Endodermal cell (in vitro differentiated cells): ENCODE measurements at regions not wholly inside any gene's neighbourhood (a gene's known extent, or its start where the extent isn't known, plus 50 kb on each side); places are given as distances from the start of the nearest gene placed in this dataset.

Source experiments
- DNase-seq: peaks from one replicate; pipeline ENCODE4 v3.0.0-alpha.2; 2017
- H3K27ac ChIP-seq: 2 replicates; pipeline ENCODE4 v1.5.1; 2013; ENCODE audit warnings: mild to moderate bottlenecking, low read depth, low read length, moderate library complexity
- H3K27me3 ChIP-seq: 2 replicates; pipeline ENCODE4 v1.6.1; 2013; ENCODE audit warnings: mild to moderate bottlenecking, low read length, moderate library complexity; ENCODE audit not compliant: insufficient read depth, control insufficient read depth, poor library complexity, severe bottlenecking
- H3K36me3 ChIP-seq: 2 replicates; pipeline ENCODE4 v1.7.0; 2013; ENCODE audit warnings: mild to moderate bottlenecking, low read length, moderate library complexity; ENCODE audit not compliant: control insufficient read depth, insufficient read depth
- H3K4me1 ChIP-seq: one replicate; pipeline ENCODE4 v1.7.0; 2013; ENCODE audit warnings: low read length; ENCODE audit not compliant: control insufficient read depth, insufficient read depth
- H3K4me3 ChIP-seq: 2 replicates; pipeline ENCODE4 v1.5.1; 2013; ENCODE audit warnings: mild to moderate bottlenecking, low read length, moderate library complexity
- H3K9ac ChIP-seq: 2 replicates; pipeline ENCODE4 v1.6.1; 2013; ENCODE audit warnings: mild to moderate bottlenecking, low read length, moderate library complexity; ENCODE audit not compliant: poor library complexity, severe bottlenecking; ENCODE audit errors: extremely low read depth
- H3K9me3 ChIP-seq: 2 replicates; pipeline ENCODE4 v1.6.1; 2013; ENCODE audit warnings: mild to moderate bottlenecking, low read length, moderate library complexity; ENCODE audit not compliant: control insufficient read depth
- H3K27ac Mint-ChIP-seq: 2 replicates; pipeline ENCODE4 v1.8.0; 2020; ENCODE audit warnings: mixed read lengths
- H3K27me3 Mint-ChIP-seq: 2 replicates; pipeline ENCODE4 v1.8.0; 2021; ENCODE audit warnings: mild to moderate bottlenecking, mixed read lengths; ENCODE audit not compliant: insufficient read depth
- H3K36me3 Mint-ChIP-seq: 2 replicates; pipeline ENCODE4 v1.8.0; 2020; ENCODE audit warnings: low read depth, mixed read lengths
- H3K4me1 Mint-ChIP-seq: 2 replicates; pipeline ENCODE4 v1.8.0; 2020; ENCODE audit warnings: mixed read lengths
- H3K4me3 Mint-ChIP-seq: 2 replicates; pipeline ENCODE4 v1.8.0; 2020; ENCODE audit warnings: mild to moderate bottlenecking, moderate library complexity, mixed read lengths
- H3K9me3 Mint-ChIP-seq: 2 replicates; pipeline ENCODE4 v1.8.0; 2020; ENCODE audit warnings: mild to moderate bottlenecking, mixed read lengths
- CTCF ChIP-seq: fragments of 200-600 bp; sonication (generic); conservative IDR thresholded peaks from 2 replicates; pipeline ENCODE4 v1.5.0; 2021; ENCODE audit warnings: antibody characterized with exemption, mild to moderate bottlenecking
- WGBS, 2 experiments: methylation state at CpG; one replicate each; pipeline versions ENCODE4 v1.1.5 to v1.1.7; 2013; ENCODE audit warnings: missing lambda C conversion rate in 2 of 2, mixed read lengths in 1 of 2; ENCODE audit not compliant: insufficient coverage in 1 of 2, insufficient read length in 1 of 2; 5-methylcytosine and 5-hydroxymethylcytosine counted together

GRCh38 chr3:27559381-27559780 is 75.2 kb upstream of the SLC4A7 start:
- Mint-ChIP-seq H3K27ac (no peak overlapping the region), H3K9me3 (no peaks in the 10 kb centered on the region), H3K4me3 (no peak overlapping the region), H3K27me3 (no peaks in the 10 kb centered on the region), H3K36me3 (no peaks in the 10 kb centered on the region), H3K4me1 (peaks cover 5% of the 10 kb centered on the region)
- H3K9me3 ChIP-seq, result no peaks in the 10 kb centered on the region
- no peak overlapping the region for H3K9ac ChIP-seq
- no peak for TF ChIP-seq CTCF
- H3K4me3 ChIP-seq, result no peak overlapping the region
- H3K36me3 ChIP-seq, result no peaks in the 10 kb centered on the region
- H3K27me3 ChIP-seq, result peaks cover 5% of the 10 kb centered on the region
- no peak for DNase-seq
- H3K4me1 ChIP-seq, result no peaks in the 10 kb centered on the region
- no peak overlapping the region for H3K27ac ChIP-seq

GRCh38 chr3:27557411-27557810 is 73.2 kb upstream of the SLC4A7 start:
- Histone ChIP-seq H3K36me3 (no peaks in the 10 kb centered on the region), H3K27me3 (peaks cover 5% of the 10 kb centered on the region), H3K4me3 (no peak overlapping the region), H3K9ac (no peak overlapping the region), H3K27ac (no peak overlapping the region), H3K4me1 (no peaks in the 10 kb centered on the region), H3K9me3 (peaks cover 17% of the 10 kb centered on the region)
- no peak for DNase-seq
- Mint-ChIP-seq H3K27me3 (peaks cover 3% of the 10 kb centered on the region), H3K4me3 (no peak overlapping the region), H3K9me3 (peaks cover 19% of the 10 kb centered on the region), H3K27ac (no peak overlapping the region), H3K36me3 (peaks cover 6% of the 10 kb centered on the region), H3K4me1 (peaks cover 5% of the 10 kb centered on the region)
- no peak for TF ChIP-seq CTCF
- WGBS, 2 experiments, result 90 to 100% methylated on average over 2 of the region's 2 CpGs

GRCh38 chr3:27556887-27557286 is 72.7 kb upstream of the SLC4A7 start:
- Histone ChIP-seq H3K4me3 (no peak overlapping the region), H3K36me3 (no peaks in the 10 kb centered on the region), H3K27me3 (peaks cover 5% of the 10 kb centered on the region), H3K27ac (no peak overlapping the region), H3K9ac (no peak overlapping the region), H3K4me1 (no peaks in the 10 kb centered on the region), H3K9me3 (peaks cover 18% of the 10 kb centered on the region)
- Mint-ChIP-seq H3K27me3 (peaks cover 3% of the 10 kb centered on the region), H3K36me3 (peaks cover 11% of the 10 kb centered on the region), H3K27ac (no peak overlapping the region), H3K4me1 (peaks cover 5% of the 10 kb centered on the region), H3K4me3 (no peak overlapping the region), H3K9me3 (peaks cover 24% of the 10 kb centered on the region)
- no peak for TF ChIP-seq CTCF
- whole genome bisulfite sequencing, 2 experiments, result 94 to 100% methylated on average over 1 to 4 of the region's 4 CpGs
- DNase-seq, result no peak
